RWPE2 (cell line): ENCODE measurements at regions not wholly inside any gene's neighbourhood (a gene's known extent, or its start where the extent isn't known, plus 50 kb on each side); places are given as distances from the start of the nearest gene placed in this dataset.

ENCODE experiments used
- ATAC-seq: fragments of 200-7000 bp; cut with Tn5 transposase; 3 replicates; pipeline ENCODE4 v1.9.1; 2021; ENCODE audit warnings: low read depth
- DNase-seq: peaks from one replicate; pipeline ENCODE4 v3.0.0-alpha.2; 2020; ENCODE audit warnings: low spot score
- H3K27ac ChIP-seq: fragments of 450-650 bp; 2 replicates; pipeline ENCODE4 v1.5.1; 2017; ENCODE audit warnings: mild to moderate bottlenecking; ENCODE audit not compliant: poor library complexity, severe bottlenecking
- H3K27me3 ChIP-seq: fragments of 250-450 bp; sonication (Bioruptor Pico); 2 replicates; pipeline ENCODE4 v1.5.1; 2021; ENCODE audit warnings: mild to moderate bottlenecking, moderate library complexity; ENCODE audit not compliant: insufficient read depth, poor library complexity, severe bottlenecking
- H3K36me3 ChIP-seq: fragments of 250-450 bp; sonication (Bioruptor Pico); 2 replicates; pipeline ENCODE4 v1.5.1; 2020; ENCODE audit warnings: low read depth, mild to moderate bottlenecking, moderate library complexity
- H3K4me1 ChIP-seq: fragments of 250-450 bp; sonication (Bioruptor Pico); 2 replicates; pipeline ENCODE4 v1.5.1; 2021; ENCODE audit warnings: mild to moderate bottlenecking, moderate library complexity; ENCODE audit not compliant: insufficient read depth, poor library complexity, severe bottlenecking
- H3K4me3 ChIP-seq: fragments of 250-450 bp; sonication (Bioruptor Pico); 2 replicates; pipeline ENCODE4 v1.5.1; 2021; ENCODE audit warnings: mild to moderate bottlenecking, moderate library complexity; ENCODE audit not compliant: severe bottlenecking
- H3K9me3 ChIP-seq: fragments of 250-450 bp; sonication (Bioruptor Pico); 2 replicates; pipeline ENCODE4 v1.5.1; 2021; ENCODE audit warnings: mild to moderate bottlenecking, moderate library complexity; ENCODE audit not compliant: severe bottlenecking
- TF ChIP-seq, protein P1 (sequence below): fragments of 450-650 bp; IDR thresholded peaks from one replicate; pipeline ENCODE4 v1.5.1; 2017; ENCODE audit warnings: mild to moderate bottlenecking, moderate library complexity; ENCODE audit not compliant: poor library complexity, severe bottlenecking

DNA sequence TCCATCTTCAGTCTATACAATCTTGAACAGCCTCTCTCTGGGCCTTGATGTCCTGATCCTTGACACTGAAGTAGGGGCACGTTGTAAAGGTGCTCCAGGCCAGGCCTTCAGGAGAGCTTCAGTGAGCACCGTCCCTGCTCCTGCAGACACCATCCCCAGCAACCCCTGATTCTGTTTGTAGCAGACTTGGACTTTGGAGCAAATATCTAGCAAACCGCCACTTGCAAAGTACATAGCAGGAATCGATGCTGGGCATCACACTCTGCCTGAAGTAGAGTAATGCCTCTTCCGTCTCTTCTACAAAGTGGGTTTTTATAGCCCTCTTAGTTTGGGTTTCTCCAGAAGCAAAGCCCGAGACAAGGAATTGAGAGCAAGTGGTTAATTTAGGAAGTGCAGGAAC, 169.1 kb downstream of the SALL1 start:
- H3K9me3 ChIP-seq = no peaks in the 10 kb centered on the region
- no peak for ATAC-seq
- H3K4me3 ChIP-seq = no peak overlapping the region
- H3K4me1 ChIP-seq = no peaks in the 10 kb centered on the region
- TF ChIP-seq, protein P1, sequence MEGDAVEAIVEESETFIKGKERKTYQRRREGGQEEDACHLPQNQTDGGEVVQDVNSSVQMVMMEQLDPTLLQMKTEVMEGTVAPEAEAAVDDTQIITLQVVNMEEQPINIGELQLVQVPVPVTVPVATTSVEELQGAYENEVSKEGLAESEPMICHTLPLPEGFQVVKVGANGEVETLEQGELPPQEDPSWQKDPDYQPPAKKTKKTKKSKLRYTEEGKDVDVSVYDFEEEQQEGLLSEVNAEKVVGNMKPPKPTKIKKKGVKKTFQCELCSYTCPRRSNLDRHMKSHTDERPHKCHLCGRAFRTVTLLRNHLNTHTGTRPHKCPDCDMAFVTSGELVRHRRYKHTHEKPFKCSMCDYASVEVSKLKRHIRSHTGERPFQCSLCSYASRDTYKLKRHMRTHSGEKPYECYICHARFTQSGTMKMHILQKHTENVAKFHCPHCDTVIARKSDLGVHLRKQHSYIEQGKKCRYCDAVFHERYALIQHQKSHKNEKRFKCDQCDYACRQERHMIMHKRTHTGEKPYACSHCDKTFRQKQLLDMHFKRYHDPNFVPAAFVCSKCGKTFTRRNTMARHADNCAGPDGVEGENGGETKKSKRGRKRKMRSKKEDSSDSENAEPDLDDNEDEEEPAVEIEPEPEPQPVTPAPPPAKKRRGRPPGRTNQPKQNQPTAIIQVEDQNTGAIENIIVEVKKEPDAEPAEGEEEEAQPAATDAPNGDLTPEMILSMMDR = no peak
- no peak for DNase-seq
- H3K27ac ChIP-seq = no peak overlapping the region
- H3K36me3 ChIP-seq = no peaks in the 10 kb centered on the region
- H3K27me3 ChIP-seq = no peaks in the 10 kb centered on the region

DNA sequence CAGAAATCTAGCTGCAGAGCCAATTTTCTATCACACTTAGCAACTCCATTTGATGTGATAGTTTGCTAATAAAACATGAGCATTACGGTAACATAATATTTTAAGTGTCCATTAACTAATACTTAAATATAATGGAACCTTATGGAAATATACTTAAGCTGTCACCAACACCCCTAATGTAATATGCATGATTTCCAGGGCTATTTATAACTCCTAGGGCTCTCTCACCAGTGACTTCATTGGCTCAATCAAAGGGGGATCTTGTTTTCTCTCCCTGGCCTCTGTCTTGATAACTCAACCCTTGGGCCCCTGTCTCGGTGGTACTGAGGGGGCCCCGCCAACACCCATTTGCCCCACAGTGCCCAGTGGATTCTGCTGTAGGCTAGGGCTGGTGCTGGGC, 170.4 kb downstream of the SALL1 start:
- Histone ChIP-seq H3K36me3 (no peaks in the 10 kb centered on the region), H3K4me3 (no peak overlapping the region), H3K27me3 (no peaks in the 10 kb centered on the region), H3K4me1 (no peaks in the 10 kb centered on the region), H3K9me3 (no peaks in the 10 kb centered on the region), H3K27ac (no peak overlapping the region)
- ATAC-seq (no peak), DNase-seq (no peak)
- TF ChIP-seq, protein P1 = no peak

DNA sequence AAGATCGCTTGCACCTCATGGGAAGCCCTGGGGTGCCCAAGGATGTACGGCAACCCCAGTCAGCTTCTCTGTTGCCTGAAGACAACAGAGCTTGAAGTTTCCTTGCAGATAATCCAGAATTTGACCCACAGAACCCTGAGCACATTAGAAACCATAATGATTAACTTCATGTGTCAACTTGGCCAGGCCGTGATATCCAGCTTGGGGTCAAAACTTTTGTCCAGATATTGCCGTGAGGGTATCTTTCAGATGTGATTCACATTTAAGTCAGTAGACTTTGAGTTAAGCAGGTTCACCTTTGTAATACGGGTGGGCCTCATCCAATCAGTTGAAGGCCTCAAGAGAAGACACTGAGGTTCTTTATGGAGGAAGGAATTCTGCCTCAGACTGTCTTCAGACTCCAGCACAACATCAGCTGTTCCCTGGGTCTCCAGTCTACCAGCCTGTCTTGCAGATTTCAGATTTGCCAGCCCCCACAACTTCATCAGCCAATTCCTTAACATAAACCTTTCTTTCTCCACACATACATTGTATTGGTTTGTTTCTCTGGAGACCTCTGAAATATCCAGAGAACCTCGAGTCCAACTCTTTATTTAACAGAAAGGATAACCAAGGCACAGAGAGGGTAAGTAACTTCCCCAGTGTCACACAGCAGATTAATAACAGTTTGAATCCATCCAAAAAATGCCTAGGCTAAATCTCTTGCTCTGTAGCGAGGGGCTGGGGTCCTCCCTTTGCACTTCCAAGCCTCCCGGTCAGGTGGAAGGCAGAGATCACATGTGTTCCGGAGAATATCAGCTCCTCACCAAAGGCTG, 171.1 kb downstream of the SALL1 start:
- ATAC-seq (no peak), DNase-seq (no peak)
- Histone ChIP-seq H3K36me3 (no peaks in the 10 kb centered on the region), H3K4me3 (no peak overlapping the region), H3K4me1 (no peaks in the 10 kb centered on the region), H3K9me3 (no peaks in the 10 kb centered on the region), H3K27me3 (no peaks in the 10 kb centered on the region), H3K27ac (no peak overlapping the region)
- TF ChIP-seq, protein P1 = no peak

DNA sequence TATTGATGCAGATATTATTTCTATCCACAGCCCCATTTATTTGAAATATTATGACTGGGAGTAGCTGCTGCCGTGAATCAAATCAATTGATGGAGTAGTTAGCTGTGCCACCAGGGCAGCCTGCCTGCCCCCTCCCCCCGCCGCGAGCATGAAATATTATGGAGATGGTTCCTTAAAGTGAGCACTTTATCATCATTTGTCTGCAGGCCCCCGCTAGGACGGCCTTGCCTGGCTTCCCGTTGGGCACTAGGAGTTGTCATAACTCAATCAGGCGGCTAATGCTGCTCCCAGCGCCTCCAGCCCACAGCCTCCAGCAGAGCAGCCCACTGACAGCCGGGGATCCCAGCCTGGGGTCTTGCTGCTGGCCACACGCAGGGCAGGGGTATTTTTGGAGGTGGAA, 173.9 kb downstream of the SALL1 start:
- TF ChIP-seq, protein P1 = no peak
- DNase-seq (no peak), ATAC-seq (no peak)
- Histone ChIP-seq H3K4me1 (no peaks in the 10 kb centered on the region), H3K27me3 (no peaks in the 10 kb centered on the region), H3K36me3 (no peaks in the 10 kb centered on the region), H3K9me3 (no peaks in the 10 kb centered on the region), H3K27ac (no peak overlapping the region), H3K4me3 (no peak overlapping the region)

DNA sequence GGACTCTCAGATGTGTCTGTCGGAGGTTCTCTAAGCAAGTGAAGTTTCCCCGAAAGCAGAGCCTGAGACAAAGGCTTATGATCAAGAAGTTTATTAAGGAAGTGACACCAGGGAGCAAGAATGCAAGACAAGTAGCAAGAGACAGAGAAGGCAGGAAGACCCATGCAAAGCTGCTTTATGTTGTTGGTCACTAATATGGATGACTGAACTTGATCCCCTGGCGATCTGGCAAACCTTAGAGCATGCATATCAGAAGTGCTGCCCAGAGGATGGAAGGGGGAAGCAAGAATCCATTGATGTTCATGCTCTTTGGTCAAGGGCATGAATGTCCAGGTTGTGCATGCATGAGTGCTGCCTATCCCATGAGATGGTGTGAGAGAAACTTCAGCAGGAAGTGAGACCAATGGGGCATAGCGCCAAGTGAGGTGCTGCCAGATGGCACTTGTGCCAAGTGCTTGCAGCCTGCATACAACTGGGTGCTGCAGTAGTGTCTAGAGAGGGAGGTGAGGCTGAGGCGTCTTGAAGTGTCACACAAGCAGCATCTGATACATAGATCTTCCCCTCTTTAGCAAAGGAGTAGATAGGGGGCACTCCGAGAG, 176.5 kb downstream of the SALL1 start:
- Histone ChIP-seq H3K27ac (no peak overlapping the region), H3K4me3 (no peak overlapping the region), H3K9me3 (no peaks in the 10 kb centered on the region), H3K36me3 (no peaks in the 10 kb centered on the region), H3K27me3 (no peaks in the 10 kb centered on the region), H3K4me1 (no peaks in the 10 kb centered on the region)
- ATAC-seq (no peak), DNase-seq (no peak)
- TF ChIP-seq, protein P1 = no peak
